22Rv1 (cell line): ENCODE measurements at regions not wholly inside any gene's neighbourhood (a gene's known extent, or its start where the extent isn't known, plus 50 kb on each side); places are given as distances from the start of the nearest gene placed in this dataset.

Source experiments
- ZFX ChIP-seq: fragments of 450-650 bp; IDR thresholded peaks from 2 replicates; pipeline ENCODE4 v1.6.1; 2017; ENCODE audit warnings: antibody characterized with exemption, borderline replicate concordance
- TF ChIP-seq, protein P1 (sequence below): fragments of 450-650 bp; IDR thresholded peaks from 2 replicates; pipeline ENCODE4 v1.5.1; 2017; ENCODE audit warnings: mild to moderate bottlenecking

DNA sequence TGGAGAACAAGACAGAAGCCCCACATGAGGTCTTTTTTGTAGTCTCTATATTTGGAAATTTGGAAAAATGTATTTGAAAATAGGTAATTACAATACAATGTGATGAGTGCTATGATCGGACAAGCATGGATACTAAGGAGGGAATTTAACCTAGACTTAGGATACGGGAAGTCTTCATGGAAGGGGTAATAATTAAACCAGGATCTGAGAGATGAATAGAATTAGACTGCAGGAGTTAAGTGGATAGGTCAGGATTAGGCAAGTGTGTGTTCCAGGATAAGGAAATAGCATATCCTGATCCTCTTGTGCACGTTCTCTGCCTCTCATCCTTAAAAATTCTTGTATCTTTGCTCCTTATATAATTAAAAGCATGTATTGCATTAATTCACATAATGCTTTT lies 223.3 kb upstream of the PRICKLE1 start:
- TF ChIP-seq, protein P1, sequence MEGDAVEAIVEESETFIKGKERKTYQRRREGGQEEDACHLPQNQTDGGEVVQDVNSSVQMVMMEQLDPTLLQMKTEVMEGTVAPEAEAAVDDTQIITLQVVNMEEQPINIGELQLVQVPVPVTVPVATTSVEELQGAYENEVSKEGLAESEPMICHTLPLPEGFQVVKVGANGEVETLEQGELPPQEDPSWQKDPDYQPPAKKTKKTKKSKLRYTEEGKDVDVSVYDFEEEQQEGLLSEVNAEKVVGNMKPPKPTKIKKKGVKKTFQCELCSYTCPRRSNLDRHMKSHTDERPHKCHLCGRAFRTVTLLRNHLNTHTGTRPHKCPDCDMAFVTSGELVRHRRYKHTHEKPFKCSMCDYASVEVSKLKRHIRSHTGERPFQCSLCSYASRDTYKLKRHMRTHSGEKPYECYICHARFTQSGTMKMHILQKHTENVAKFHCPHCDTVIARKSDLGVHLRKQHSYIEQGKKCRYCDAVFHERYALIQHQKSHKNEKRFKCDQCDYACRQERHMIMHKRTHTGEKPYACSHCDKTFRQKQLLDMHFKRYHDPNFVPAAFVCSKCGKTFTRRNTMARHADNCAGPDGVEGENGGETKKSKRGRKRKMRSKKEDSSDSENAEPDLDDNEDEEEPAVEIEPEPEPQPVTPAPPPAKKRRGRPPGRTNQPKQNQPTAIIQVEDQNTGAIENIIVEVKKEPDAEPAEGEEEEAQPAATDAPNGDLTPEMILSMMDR = no peak
- no peak for TF ChIP-seq ZFX
